Smooth muscle cell (in vitro differentiated cells): ENCODE measurements at regions not wholly inside any gene's neighbourhood (a gene's known extent, or its start where the extent isn't known, plus 50 kb on each side); places are given as distances from the start of the nearest gene placed in this dataset.
"Not testable (repeated sequence)": the region's sequence is repeated elsewhere in the genome, so short reads cannot be mapped to it uniquely, and the experiment has no call there.

Experiments
- DNase-seq: peaks from one replicate; lab custom pipeline; 2025; ENCODE audit not compliant: unreplicated experiment; lab: John Stamatoyannopoulos, UW
- H2AFZ ChIP-seq: fragments of 200-600 bp; sonication (generic); 2 replicates; pipeline ENCODE4 v1.6.0; 2016; ENCODE audit warnings: antibody characterized with exemption, low read depth, mild to moderate bottlenecking
- H3F3A ChIP-seq: fragments of 200-600 bp; sonication (generic); 2 replicates; pipeline ENCODE4 v1.6.0; 2017; ENCODE audit warnings: antibody characterized with exemption, low read depth
- H3K27ac ChIP-seq: fragments of 200-600 bp; sonication (generic); 2 replicates; pipeline ENCODE4 v1.5.1; 2016; ENCODE audit warnings: low read depth, mild to moderate bottlenecking
- H3K27me3 ChIP-seq: fragments of 200-600 bp; sonication (generic); 2 replicates; pipeline ENCODE4 v1.6.1; 2016; ENCODE audit warnings: low read depth, mild to moderate bottlenecking
- H3K36me3 ChIP-seq: fragments of 200-600 bp; sonication (generic); 2 replicates; pipeline ENCODE4 v1.5.1; 2016; ENCODE audit warnings: low read depth
- H3K4me1 ChIP-seq: fragments of 200-600 bp; sonication (generic); 2 replicates; pipeline ENCODE4 v1.5.1; 2016; ENCODE audit warnings: low read depth
- H3K4me2 ChIP-seq: fragments of 200-600 bp; sonication (generic); 2 replicates; pipeline ENCODE4 v1.6.0; 2016; ENCODE audit warnings: mild to moderate bottlenecking
- H3K4me3 ChIP-seq: fragments of 200-600 bp; sonication (generic); 2 replicates; pipeline ENCODE4 v1.5.1; 2016; ENCODE audit warnings: mild to moderate bottlenecking
- H3K79me2 ChIP-seq: fragments of 200-600 bp; sonication (generic); 2 replicates; pipeline ENCODE4 v1.6.0; 2016; ENCODE audit warnings: low read depth, mild to moderate bottlenecking
- H3K9ac ChIP-seq: fragments of 200-600 bp; sonication (generic); 2 replicates; pipeline ENCODE4 v1.6.0; 2016; ENCODE audit warnings: low read depth
- H3K9me3 ChIP-seq: fragments of 200-600 bp; sonication (generic); replicated peaks from 2 replicates; pipeline ENCODE4 v1.5.1; 2016; ENCODE audit warnings: low read depth
- H4K20me1 ChIP-seq: fragments of 200-600 bp; sonication (generic); 2 replicates; pipeline ENCODE4 v1.6.0; 2016; ENCODE audit warnings: low read depth
- WGBS: methylation state at CpG from one replicate; pipeline ENCODE4 v1.1.7; 2016; ENCODE audit warnings: low lambda C conversion rate; 5-methylcytosine and 5-hydroxymethylcytosine counted together
- TF ChIP-seq, protein P1 (sequence below): fragments of 200-600 bp; sonication (generic); IDR thresholded peaks from 2 replicates; pipeline ENCODE4 v1.5.1; 2017; ENCODE audit warnings: borderline replicate concordance, mild to moderate bottlenecking, antibody characterized with exemption; ENCODE audit not compliant: insufficient read depth, poor library complexity, severe bottlenecking

- Histone ChIP-seq H3K79me2 (no peaks in the 10 kb centered on the region), H3K9me3 (peaks cover 5% of the 10 kb centered on the region), H2AFZ (no peak overlapping the region), H3K4me1 (no peaks in the 10 kb centered on the region), H3F3A (no peaks in the 10 kb centered on the region), H4K20me1 (no peaks in the 10 kb centered on the region), H3K4me3 (no peak overlapping the region), H3K9ac (no peak overlapping the region), H3K27ac (no peak overlapping the region), H3K36me3 (no peaks in the 10 kb centered on the region), H3K4me2 (no peak overlapping the region), H3K27me3 (no peaks in the 10 kb centered on the region)
- TF ChIP-seq, protein P1, sequence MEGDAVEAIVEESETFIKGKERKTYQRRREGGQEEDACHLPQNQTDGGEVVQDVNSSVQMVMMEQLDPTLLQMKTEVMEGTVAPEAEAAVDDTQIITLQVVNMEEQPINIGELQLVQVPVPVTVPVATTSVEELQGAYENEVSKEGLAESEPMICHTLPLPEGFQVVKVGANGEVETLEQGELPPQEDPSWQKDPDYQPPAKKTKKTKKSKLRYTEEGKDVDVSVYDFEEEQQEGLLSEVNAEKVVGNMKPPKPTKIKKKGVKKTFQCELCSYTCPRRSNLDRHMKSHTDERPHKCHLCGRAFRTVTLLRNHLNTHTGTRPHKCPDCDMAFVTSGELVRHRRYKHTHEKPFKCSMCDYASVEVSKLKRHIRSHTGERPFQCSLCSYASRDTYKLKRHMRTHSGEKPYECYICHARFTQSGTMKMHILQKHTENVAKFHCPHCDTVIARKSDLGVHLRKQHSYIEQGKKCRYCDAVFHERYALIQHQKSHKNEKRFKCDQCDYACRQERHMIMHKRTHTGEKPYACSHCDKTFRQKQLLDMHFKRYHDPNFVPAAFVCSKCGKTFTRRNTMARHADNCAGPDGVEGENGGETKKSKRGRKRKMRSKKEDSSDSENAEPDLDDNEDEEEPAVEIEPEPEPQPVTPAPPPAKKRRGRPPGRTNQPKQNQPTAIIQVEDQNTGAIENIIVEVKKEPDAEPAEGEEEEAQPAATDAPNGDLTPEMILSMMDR, result no peak
- 7% methylated on average over 1 of the region's 1 CpG for WGBS
- DNase-seq, result no peak
Measured at GRCh38 chr14:106294324-106294723, 767.9 kb downstream of the TMEM121 start.

GRCh38 chr14:106300951-106301510 is 774.6 kb downstream of the TMEM121 start:
- H3F3A ChIP-seq, H3K27me3 ChIP-seq: not testable (repeated sequence)

GRCh38 chr14:106301609-106302008 is 775.2 kb downstream of the TMEM121 start:
- not testable (repeated sequence) for H3K36me3 ChIP-seq, H3K27ac ChIP-seq, H3K4me1 ChIP-seq, H3K4me2 ChIP-seq, DNase-seq, H3K9me3 ChIP-seq, H3K4me3 ChIP-seq, H3K79me2 ChIP-seq, H4K20me1 ChIP-seq, H3K9ac ChIP-seq, H3K27me3 ChIP-seq, H3F3A ChIP-seq, H2AFZ ChIP-seq
- WGBS, result 74% methylated on average over 4 of the region's 4 CpGs

More at GRCh38 chr14:106300951-106301510, 774.6 kb downstream of the TMEM121 start:
- H3K4me2 ChIP-seq, H3K36me3 ChIP-seq, H4K20me1 ChIP-seq, H3K79me2 ChIP-seq, H3K9ac ChIP-seq, H3K9me3 ChIP-seq, H3K4me1 ChIP-seq, H3K27ac ChIP-seq, DNase-seq, H2AFZ ChIP-seq, H3K4me3 ChIP-seq: not testable (repeated sequence)
- 68% methylated on average over 2 of the region's 2 CpGs for WGBS

DNA sequence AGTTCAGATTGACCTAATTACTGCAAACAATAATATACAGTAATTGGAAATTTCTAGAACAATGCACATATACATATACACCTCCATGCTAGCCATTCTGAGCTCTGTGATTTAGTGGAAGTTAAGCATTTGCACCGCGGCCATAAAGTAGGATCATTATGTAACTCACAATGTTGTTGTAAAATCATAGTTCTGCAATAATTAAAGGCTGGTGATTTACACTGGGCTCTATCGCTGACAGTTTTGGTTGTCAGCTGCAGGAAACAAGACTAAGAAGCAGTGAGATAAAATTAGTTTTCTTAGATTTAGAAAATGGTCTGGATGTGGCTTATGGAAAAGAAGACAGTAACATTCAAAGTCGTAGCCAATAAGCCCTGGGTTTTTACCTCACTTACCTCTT is 776.3 kb downstream of the TMEM121 start:
- Histone ChIP-seq H3K9ac (no peak overlapping the region), H3K27me3 (no peaks in the 10 kb centered on the region), H2AFZ (no peak overlapping the region), H3K27ac (no peak overlapping the region), H3K79me2 (no peaks in the 10 kb centered on the region), H4K20me1 (no peaks in the 10 kb centered on the region), H3F3A (no peaks in the 10 kb centered on the region), H3K4me3 (no peak overlapping the region), H3K4me1 (no peaks in the 10 kb centered on the region), H3K4me2 (no peak overlapping the region), H3K9me3 (peaks cover 4% of the 10 kb centered on the region), H3K36me3 (no peaks in the 10 kb centered on the region)
- 62% methylated on average over 4 of the region's 4 CpGs for WGBS
- no peak for DNase-seq
- TF ChIP-seq, protein P1, result no peak

- Histone ChIP-seq H3K9me3 (peaks cover 4% of the 10 kb centered on the region), H3K79me2 (no peaks in the 10 kb centered on the region), H4K20me1 (no peaks in the 10 kb centered on the region), H3K9ac (no peak overlapping the region), H3K27me3 (no peaks in the 10 kb centered on the region), H3K4me2 (no peak overlapping the region), H3F3A (no peaks in the 10 kb centered on the region), H3K27ac (no peak overlapping the region), H2AFZ (no peak overlapping the region), H3K4me1 (no peaks in the 10 kb centered on the region), H3K36me3 (no peaks in the 10 kb centered on the region), H3K4me3 (no peak overlapping the region)
- TF ChIP-seq, protein P1, result no peak
- no peak for DNase-seq
- WGBS, result 82% methylated on average over 5 of the region's 5 CpGs
Measured at GRCh38 chr14:106304271-106304670, 777.9 kb downstream of the TMEM121 start.
